Esophagus squamous epithelium (tissue), 4 donors: ENCODE measurements at regions not wholly inside any gene's neighbourhood (a gene's known extent, or its start where the extent isn't known, plus 50 kb on each side); places are given as distances from the start of the nearest gene placed in this dataset.

Experiments
- CTCF ChIP-seq, 6 experiments: fragments of 450-650 bp in 4 of 6; fragments of 200-600 bp in 2 of 6; sonication (generic) in 2 of 6; IDR thresholded peaks; one replicate each; pipeline ENCODE4 v1.5.1; 2016 to 2019; ENCODE audit warnings: antibody characterized with exemption in 6 of 6, mild to moderate bottlenecking in 4 of 6, moderate library complexity in 4 of 6
- POLR2A ChIP-seq, 4 donors: fragments of 450-650 bp; IDR thresholded peaks; one replicate each; pipeline ENCODE4 v1.6.1; 2017; ENCODE audit warnings: antibody characterized with exemption in 4 of 4, mild to moderate bottlenecking in 4 of 4, moderate library complexity in 3 of 4

- TF ChIP-seq POLR2A (IDR thresholded peaks at IDR 0.05) (no peak), CTCF (IDR thresholded peaks at IDR 0.05) (no peak)
These were observed 363.4 kb downstream of the NUAK1 start for GRCh38 chr12:105775343-105775742.
